Colonic mucosa (tissue), 4 donors: ENCODE measurements at regions not wholly inside any gene's neighbourhood (a gene's known extent, or its start where the extent isn't known, plus 50 kb on each side); places are given as distances from the start of the nearest gene placed in this dataset.

Experiments used
- DNase-seq: peaks from one replicate; pipeline ENCODE4 v3.0.0-alpha.2; 2020
- H3K27ac ChIP-seq: fragments of 200-600 bp; one replicate; pipeline ENCODE4 v1.8.0; 2021
- H3K27me3 ChIP-seq: fragments of 200-600 bp; one replicate; pipeline ENCODE4 v1.8.0; 2021
- H3K36me3 ChIP-seq: fragments of 200-600 bp; one replicate; pipeline ENCODE4 v1.8.0; 2021
- H3K4me1 ChIP-seq: fragments of 200-600 bp; one replicate; pipeline ENCODE4 v1.8.0; 2021; ENCODE audit warnings: mild to moderate bottlenecking
- H3K4me3 ChIP-seq: fragments of 200-600 bp; one replicate; pipeline ENCODE4 v1.8.0; 2021
- H3K9ac ChIP-seq, 2 donors: one replicate each; pipeline ENCODE4 v1.7.0; 2013; ENCODE audit warnings: control low read depth in 2 of 2, low read depth in 2 of 2, low read length in 2 of 2
- H3K9me3 ChIP-seq: fragments of 200-600 bp; one replicate; pipeline ENCODE4 v1.8.0; 2021
- CTCF ChIP-seq: fragments of 200-600 bp; IDR thresholded peaks from one replicate; pipeline ENCODE4 v1.8.0; 2022; ENCODE audit warnings: antibody characterized with exemption, mild to moderate bottlenecking
- intact Hi-C: fragments of 100-400 bp; cut with DNase I; formaldehyde crosslinking; loops from one replicate; pipeline ENCODE4 v1.14.1; 2022
- donor health status: healthy.
- donor health status: DM: no; HTN: no; CAD: no.
- donor health status: DM: no; HTN: no; CAD: no.

- Histone ChIP-seq H3K27ac (no peak overlapping the region), H3K4me3 (no peak overlapping the region), H3K9ac (no peak overlapping the region), H3K9me3 (no peaks in the 10 kb centered on the region), H3K36me3 (no peaks in the 10 kb centered on the region), H3K27me3 (no peaks in the 10 kb centered on the region), H3K4me1 (no peaks in the 10 kb centered on the region)
- intact Hi-C loops, result no loop called here
- no peak for DNase-seq
- no peak for TF ChIP-seq CTCF
Observed at GRCh38 chr2:14750433-14750832, 117.9 kb downstream of the LRATD1 start.

- no peaks in the 10 kb centered on the region for H3K27me3 ChIP-seq
- H3K36me3 ChIP-seq, result no peaks in the 10 kb centered on the region
- DNase-seq, result no peak
- H3K27ac ChIP-seq, result no peak overlapping the region
- no peak for TF ChIP-seq CTCF
- H3K9ac ChIP-seq, result no peak overlapping the region
- no peak overlapping the region for H3K4me3 ChIP-seq
- H3K4me1 ChIP-seq, result no peaks in the 10 kb centered on the region
- H3K9me3 ChIP-seq, result no peaks in the 10 kb centered on the region
- intact Hi-C loops, result no loop called here
Observed at GRCh38 chr2:14751581-14751980, 119.1 kb downstream of the LRATD1 start.

- H3K36me3 ChIP-seq, result no peaks in the 10 kb centered on the region
- DNase-seq, result no peak
- intact Hi-C loops, result no loop called here
- H3K9me3 ChIP-seq, result no peaks in the 10 kb centered on the region
- TF ChIP-seq CTCF, result no peak
- H3K9ac ChIP-seq, result no peak overlapping the region
- no peaks in the 10 kb centered on the region for H3K27me3 ChIP-seq
- H3K4me3 ChIP-seq, result no peak overlapping the region
- H3K4me1 ChIP-seq, result no peaks in the 10 kb centered on the region
- H3K27ac ChIP-seq, result no peak overlapping the region
Observed at GRCh38 chr2:14752295-14752694, 119.8 kb downstream of the LRATD1 start.

- Histone ChIP-seq H3K9ac (no peak overlapping the region), H3K27ac (no peak overlapping the region), H3K36me3 (no peaks in the 10 kb centered on the region), H3K27me3 (no peaks in the 10 kb centered on the region), H3K4me1 (no peaks in the 10 kb centered on the region), H3K4me3 (no peak overlapping the region), H3K9me3 (no peaks in the 10 kb centered on the region)
- TF ChIP-seq CTCF, result no peak
- no peak for DNase-seq
- intact Hi-C loops, result no loop called here
Observed at GRCh38 chr2:14756122-14756541, 123.6 kb downstream of the LRATD1 start.

- H3K27me3 ChIP-seq, result no peaks in the 10 kb centered on the region
- no peaks in the 10 kb centered on the region for H3K36me3 ChIP-seq
- TF ChIP-seq CTCF, result no peak
- no peak for DNase-seq
- H3K4me1 ChIP-seq, result no peaks in the 10 kb centered on the region
- H3K27ac ChIP-seq, result no peak overlapping the region
- H3K9ac ChIP-seq, result no peak overlapping the region
- H3K9me3 ChIP-seq, result no peaks in the 10 kb centered on the region
- no peak overlapping the region for H3K4me3 ChIP-seq
- intact Hi-C loops, result no loop called here
Observed at GRCh38 chr2:14756981-14757657, 124.6 kb downstream of the LRATD1 start.
